GF-D8 (cell line): ENCODE measurements at regions not wholly inside any gene's neighbourhood (a gene's known extent, or its start where the extent isn't known, plus 50 kb on each side); places are given as distances from the start of the nearest gene placed in this dataset.
"Not testable (repeated sequence)": the region's sequence is repeated elsewhere in the genome, so short reads cannot be mapped to it uniquely, and the experiment has no call there.

Experiments used
- DNase-seq: peaks from one replicate; lab custom pipeline; 2025; lab: John Stamatoyannopoulos, UW

GRCh38 chr19:31529121-31529520 is 179.9 kb upstream of the TSHZ3 start:
- no peak for DNase-seq

GRCh38 chr19:31530781-31531180 is 181.5 kb upstream of the TSHZ3 start:
- no peak for DNase-seq

GRCh38 chr19:31531326-31531725 is 182.1 kb upstream of the TSHZ3 start:
- DNase-seq: no peak

- DNase-seq: no peak
Measured at GRCh38 chr19:31532034-31532433, 182.8 kb upstream of the TSHZ3 start.

GRCh38 chr19:31533114-31533513 is 183.9 kb upstream of the TSHZ3 start:
- DNase-seq: no peak

GRCh38 chr19:31534231-31534630 is 185.0 kb upstream of the TSHZ3 start:
- DNase-seq: no peak

GRCh38 chr19:31534786-31535657 is 185.8 kb upstream of the TSHZ3 start:
- DNase-seq: no peak

GRCh38 chr19:31535691-31536460 is 186.6 kb upstream of the TSHZ3 start:
- DNase-seq: no peak

GRCh38 chr19:31537136-31537535 is 187.9 kb upstream of the TSHZ3 start:
- DNase-seq: no peak

GRCh38 chr19:31537902-31538301 is 188.7 kb upstream of the TSHZ3 start:
- not testable (repeated sequence) for DNase-seq

GRCh38 chr19:31538879-31539278 is 189.6 kb upstream of the TSHZ3 start:
- DNase-seq: no peak

GRCh38 chr19:31539386-31539785 is 190.2 kb upstream of the TSHZ3 start:
- no peak for DNase-seq

GRCh38 chr19:31541396-31541795 is 192.2 kb upstream of the TSHZ3 start:
- no peak for DNase-seq

GRCh38 chr19:31543456-31543855 is 194.2 kb upstream of the TSHZ3 start:
- no peak for DNase-seq

- DNase-seq: no peak
Measured at GRCh38 chr19:31545777-31546176, 196.5 kb upstream of the TSHZ3 start.

- no peak for DNase-seq
Measured at GRCh38 chr19:31546205-31546960, 197.1 kb upstream of the TSHZ3 start.

- no peak for DNase-seq
Measured at GRCh38 chr19:31548941-31549340, 199.7 kb upstream of the TSHZ3 start.

- no peak for DNase-seq
Measured at GRCh38 chr19:31553112-31553845, 204.0 kb upstream of the TSHZ3 start.

- no peak for DNase-seq
Measured at GRCh38 chr19:31553846-31554215, 204.6 kb upstream of the TSHZ3 start.

- no peak for DNase-seq
Measured at GRCh38 chr19:31554360-31554759, 205.1 kb upstream of the TSHZ3 start.

GRCh38 chr19:31555634-31556215 is 206.5 kb upstream of the TSHZ3 start:
- no peak for DNase-seq
